GM19238 (cell line): ENCODE measurements at regions not wholly inside any gene's neighbourhood (a gene's known extent, or its start where the extent isn't known, plus 50 kb on each side); places are given as distances from the start of the nearest gene placed in this dataset.
"Not testable (repeated sequence)": the region's sequence is repeated elsewhere in the genome, so short reads cannot be mapped to it uniquely, and the experiment has no call there.

ENCODE experiments used
- DNase-seq: peaks from one replicate; pipeline ENCODE4 v3.0.0; 2011; ENCODE audit warnings: low spot score; ENCODE audit not compliant: insufficient read length

DNA sequence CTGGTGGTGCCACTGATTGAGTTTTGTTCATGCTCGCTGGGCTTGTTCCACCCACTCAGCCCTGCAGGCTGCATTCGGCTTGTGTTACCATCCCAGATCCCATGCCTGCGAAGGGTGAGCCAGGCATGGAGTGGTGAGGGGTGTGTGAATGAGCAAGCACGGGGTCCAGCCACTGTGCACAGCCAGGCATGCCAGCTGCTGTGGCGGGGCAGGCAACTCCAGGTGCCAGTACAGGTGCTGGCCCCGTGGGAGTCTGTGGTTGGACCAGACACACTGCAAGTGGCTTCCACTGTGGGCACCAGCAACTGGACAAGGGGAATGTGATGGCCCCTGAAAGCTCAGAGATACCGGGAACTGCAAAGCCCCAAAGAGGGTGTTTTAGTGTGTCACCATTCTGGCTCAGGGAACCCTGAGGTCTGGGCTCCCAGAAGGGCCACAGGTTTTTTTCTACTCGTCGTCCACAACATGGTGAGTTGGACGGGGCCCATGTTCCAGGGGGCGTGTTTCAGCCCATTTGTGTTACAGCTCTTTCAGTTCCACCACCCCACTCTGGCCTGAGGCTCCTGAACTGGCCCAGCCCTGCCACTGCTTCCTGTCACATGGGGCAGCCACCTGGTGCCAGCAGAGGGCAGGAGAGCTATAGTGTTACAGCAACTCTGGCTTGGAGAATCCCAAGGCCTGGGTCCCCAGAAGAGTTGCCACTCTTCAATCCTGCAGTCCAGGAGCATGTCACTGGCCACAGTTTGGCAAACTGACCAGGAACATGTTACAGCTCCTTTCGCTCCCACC is 217.0 kb upstream of the OBI1 start:
- no peak for DNase-seq

DNA sequence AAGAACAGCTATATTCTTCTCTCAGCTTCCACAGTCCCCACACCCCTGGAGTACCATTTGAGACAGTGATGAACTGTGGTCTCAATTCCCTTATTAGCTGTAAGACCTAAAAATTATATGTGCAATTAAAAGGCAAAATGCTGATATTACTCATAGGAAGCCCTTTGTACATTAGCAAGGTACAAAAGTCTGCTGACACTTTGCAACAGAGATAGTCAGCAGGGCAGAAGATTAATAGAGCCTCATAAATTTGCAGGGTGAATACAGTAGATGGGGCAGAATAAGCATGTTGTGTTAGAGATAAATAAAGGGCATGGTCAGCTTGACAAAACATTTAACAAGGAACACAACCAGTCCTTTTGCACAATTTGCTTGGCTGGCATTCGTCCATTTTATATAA is 210.0 kb upstream of the OBI1 start:
- no peak for DNase-seq

DNA sequence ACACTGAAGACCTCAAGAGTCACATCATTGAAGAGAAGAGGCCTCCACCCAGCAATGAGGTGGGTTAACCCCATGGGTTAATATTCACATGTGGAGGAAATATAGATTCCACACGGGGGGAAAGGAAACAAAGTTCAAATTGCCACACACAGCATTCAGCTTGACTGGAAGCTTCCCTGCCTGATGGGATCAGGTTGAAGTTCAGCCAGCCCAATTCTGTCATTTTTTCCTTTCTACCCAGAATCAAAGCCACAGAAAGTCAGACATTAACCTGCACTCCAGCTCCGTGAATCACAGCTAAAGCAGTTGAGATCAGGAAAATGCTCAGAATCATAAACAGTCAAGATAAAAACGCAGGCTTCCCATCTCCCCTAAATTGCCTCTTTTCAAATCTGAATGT is 208.7 kb upstream of the OBI1 start:
- DNase-seq, result no peak

DNA sequence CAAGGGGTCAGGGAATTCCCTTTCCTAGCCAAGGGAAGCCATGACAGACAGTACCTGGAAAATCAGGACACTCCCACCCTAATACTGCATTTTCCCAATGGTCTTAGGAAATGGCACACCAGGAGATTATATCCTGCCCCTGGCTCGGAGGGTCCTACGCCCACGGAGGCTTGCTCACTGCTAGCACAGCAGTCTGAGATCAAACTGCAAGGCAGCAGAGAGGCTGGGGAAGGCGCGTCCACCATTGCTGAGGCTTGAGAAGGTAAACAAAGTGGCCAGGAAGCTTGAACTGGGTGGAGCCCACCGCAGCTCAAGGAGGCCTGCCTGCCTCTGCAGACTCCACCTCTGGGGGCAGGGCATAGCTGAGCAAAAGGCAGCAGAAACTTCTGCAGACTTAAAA is 207.1 kb upstream of the OBI1 start:
- not testable (repeated sequence) for DNase-seq

DNA sequence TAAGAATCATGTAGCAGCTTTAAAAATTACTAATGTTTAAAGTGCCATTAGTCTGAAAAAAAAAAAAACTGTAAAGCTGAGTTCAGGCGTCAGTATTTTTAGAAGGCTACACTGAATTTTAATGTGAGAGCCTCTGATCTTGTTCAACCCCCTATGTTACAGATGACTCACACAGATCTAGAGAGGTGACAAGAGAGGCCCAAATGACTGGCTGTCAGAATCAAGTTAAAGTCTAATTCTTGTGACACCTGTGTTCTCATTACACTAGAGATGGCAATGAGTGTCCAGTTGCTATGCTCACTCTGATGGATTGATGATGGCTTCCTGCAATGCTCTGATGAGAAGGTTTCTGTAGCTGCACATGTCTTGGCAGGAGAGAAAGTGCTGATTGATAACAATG is 203.5 kb upstream of the OBI1 start:
- no peak for DNase-seq

DNA sequence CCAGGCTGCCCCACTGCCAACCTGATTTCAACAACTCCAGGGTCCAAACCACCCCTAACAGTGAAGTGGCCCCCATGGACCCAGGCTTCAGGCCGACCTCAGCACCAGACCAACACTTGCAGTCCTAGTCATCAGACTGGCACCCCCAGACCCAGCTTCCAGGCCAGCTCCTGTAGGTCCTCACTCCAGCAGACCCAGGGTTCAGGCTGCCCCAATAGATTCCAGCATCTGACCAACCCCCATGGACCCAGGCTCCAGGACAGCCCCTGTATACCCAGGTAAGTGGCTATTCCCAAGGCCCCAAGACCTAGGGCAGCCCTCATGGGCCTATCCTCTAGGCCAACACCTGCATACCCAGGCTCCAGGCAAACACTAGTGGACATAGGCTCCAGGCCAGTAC is 193.8 kb upstream of the OBI1 start:
- no peak for DNase-seq

DNA sequence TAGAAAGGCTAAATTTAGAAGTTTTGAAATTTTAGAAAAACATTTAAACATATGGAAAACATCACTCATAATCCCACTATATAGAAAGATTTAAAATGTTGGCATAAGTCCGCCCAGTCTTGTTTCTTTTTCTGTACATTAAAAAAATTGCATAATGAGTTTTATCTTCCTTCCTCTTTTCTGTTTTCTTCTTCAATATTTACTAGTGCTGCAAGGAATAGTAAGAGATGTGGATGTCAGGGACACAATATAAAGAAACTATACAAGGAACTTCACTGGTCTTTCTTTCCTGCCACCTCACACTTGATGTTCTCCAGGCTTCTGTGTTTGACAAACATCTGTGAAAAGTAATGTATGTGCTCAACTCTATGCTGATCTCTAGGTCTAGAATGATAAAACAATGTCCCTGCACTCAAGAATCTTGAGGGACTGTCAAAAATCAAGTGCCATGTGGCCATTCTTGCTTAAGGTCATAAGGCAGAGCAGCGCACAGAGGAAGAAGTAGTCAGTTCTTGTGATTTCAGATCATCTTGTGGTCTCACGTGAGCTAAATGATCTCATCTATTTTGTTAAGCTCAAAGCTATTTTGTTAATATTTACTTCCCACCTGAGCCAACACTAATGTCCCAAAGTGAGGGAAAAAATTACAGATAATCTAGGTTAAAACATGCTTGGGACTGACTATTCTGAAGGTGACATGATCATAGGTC is 186.9 kb upstream of the OBI1 start:
- DNase-seq, result no peak

DNA sequence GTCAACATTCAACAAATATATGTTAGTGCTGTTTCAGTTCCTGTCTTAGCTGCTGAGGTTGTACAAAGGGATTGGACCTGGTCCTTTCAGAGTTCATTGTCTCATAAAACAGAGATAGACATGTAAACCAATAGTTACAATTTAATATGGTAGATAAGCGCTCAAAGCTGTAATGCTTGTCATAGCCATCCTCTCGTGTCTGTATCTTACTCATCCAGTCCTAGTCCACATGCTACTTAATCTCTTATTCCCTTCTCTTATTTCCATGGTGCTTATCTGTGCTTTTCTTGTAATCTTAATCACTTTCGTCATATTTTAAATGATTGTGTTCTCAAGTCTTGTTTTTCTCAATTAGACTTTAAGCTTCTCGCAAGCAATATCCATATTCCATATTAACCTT is 185.2 kb upstream of the OBI1 start:
- DNase-seq, result no peak

DNA sequence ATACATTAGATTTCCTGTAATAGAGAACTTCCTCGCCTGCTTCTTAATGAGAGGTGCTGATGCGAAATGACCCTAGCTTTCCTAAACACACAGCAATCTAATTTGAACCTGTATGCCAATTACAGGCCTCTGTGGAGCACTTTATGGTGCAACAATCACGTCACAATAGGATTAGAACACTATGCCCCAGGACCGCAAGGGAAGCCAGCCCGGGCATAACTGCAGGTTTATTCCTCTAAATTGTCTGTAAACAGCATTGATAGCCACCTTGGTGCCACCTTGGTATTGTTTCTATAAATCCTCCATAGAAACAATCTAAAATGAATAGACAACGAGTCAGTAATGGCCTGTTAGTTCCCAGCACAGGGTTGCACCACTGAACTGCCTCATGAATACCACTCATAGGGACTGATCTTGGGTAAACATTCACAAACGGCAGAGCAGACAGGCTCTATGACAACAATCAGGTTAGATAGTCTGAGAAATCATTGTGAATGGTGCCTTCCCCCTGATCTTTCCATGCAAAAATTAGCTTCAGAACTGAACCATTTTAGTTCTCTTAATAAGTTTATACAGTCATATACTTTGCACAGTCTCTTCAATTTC is 182.5 kb upstream of the OBI1 start:
- DNase-seq, result no peak

DNA sequence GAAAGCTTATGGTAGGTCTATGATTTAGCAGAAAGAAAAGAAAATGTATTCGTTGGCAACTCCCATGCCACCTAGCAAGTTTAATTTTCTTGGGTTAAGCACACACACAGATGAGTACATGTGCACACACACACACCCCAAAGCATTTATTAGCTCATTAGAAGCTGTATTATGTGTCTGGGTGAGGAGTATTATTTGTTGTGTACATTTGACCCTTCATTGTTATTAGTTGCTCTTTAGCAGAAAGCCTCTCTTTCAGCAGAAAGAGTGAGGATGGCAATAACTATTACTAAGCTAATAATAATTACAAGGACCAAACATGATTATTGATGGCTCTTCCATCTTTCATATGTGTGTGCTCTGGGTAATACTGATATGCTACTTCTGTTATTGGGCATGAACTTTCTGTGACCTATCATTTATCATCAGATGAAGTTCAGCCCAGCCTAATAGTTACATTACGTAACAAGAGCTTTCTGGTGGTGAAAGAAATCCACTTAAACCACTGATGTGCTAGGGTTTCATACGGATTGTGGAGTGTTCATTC is 177.4 kb upstream of the OBI1 start:
- no peak for DNase-seq

DNA sequence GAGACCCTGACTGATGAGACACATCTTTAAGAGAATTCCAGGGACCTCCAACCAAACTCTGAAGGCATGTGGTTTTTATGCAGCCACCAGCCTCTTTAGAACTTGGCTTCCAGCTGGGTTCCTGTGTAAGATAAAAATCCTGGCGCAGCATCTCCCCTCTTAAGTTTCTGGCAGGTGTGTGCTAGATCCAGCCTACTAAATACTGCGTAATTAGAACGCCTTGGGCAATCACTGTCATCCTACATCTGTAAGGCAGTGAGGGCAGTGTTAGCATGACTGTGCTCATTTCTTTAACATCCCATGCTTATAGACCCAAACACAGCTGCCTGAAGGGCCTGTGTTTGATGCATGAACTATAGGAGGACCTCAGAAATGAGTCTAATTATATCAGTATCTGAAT is 173.5 kb upstream of the OBI1 start:
- no peak for DNase-seq

DNA sequence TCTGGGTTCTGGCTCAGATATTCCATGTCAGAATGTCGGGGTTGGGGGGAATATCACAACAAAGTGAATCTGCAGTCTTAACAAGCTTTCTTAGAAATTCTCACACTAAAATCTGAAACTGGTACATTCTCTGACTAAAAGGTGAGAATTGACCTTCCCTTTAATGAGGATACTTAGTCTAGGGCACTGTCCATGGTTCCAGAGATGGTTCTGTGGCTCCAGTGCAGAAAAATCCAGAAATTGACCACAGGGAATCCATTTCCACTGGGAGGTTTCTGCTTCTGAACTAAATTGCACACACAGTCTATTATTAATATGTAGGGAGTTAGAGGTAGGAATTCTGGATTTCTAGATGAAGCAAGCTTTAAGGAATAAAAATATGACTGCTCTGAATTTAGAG is 171.6 kb upstream of the OBI1 start:
- DNase-seq, result no peak

DNA sequence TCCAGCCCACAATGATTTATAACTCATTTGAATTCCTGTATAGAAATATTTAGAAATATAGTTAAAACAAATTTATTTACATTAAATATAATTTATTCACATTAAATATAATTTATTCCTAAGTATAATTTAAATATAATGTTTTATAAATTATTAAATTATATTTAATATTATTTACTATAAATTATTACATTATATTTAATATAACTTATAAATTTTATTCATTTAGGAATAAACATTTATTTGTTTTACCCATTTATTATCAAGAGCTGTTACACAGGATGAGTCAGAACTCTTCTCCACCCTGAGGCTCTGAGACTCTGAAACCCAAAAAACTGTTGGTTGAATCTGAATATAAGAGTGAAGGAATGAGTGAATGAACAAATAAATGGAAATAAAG is 170.9 kb upstream of the OBI1 start:
- no peak for DNase-seq

DNA sequence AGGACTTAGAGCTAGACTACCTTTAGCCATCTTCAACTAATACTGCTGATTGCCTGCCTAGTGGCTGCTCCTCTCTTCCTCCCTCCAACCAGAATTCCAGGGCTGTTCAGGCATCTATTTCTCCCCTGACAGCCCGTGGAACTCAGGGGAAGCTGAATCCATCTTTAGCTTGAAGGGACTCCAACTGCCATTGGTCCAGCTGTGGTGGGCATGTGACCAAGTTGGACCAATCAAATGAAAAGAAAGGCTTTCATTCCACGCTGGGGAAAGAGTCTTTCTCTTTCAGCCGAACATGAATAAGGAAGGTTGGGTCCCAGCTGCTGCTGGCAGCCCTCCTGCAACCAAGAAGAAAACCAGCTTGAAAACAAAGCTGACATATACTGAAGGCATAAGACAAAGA is 168.5 kb upstream of the OBI1 start:
- no peak for DNase-seq

DNA sequence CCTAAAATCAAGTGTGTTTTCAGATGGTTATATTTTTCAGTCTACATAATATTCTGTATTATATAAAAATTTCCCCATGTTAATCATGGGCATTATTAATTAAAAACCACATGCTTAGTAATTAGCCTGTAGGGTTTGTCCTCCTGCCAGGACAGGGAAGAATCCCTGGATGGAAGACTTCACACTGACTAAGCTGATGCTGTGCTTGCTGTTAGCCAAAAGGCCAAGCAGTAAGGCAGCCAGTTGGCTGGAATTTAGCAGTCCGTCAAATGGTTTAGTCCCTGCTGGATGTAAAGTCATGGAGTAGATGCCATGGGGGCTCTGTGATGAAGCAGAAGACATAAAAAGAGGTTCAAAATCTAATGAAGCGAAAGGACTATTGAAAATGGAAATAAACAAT is 168.0 kb upstream of the OBI1 start:
- no peak for DNase-seq

DNA sequence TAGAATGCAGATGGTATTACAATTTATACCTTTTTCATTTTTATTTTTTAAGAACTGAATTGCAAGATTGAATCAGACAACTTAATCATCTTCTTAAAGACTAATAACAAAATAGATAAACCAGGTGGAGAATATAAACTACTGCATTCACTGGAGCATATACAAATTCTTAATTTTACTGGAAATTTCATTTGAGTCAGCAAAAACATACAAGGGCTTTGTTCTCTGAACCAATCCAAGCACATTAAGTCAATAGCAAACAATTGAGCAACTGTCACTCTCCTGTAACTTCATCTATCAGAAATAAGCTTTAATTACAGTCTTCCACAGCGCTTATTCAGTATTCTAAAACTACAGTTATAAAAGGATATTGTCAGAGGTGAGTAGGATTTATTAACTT is 167.4 kb upstream of the OBI1 start:
- DNase-seq, result no peak

DNA sequence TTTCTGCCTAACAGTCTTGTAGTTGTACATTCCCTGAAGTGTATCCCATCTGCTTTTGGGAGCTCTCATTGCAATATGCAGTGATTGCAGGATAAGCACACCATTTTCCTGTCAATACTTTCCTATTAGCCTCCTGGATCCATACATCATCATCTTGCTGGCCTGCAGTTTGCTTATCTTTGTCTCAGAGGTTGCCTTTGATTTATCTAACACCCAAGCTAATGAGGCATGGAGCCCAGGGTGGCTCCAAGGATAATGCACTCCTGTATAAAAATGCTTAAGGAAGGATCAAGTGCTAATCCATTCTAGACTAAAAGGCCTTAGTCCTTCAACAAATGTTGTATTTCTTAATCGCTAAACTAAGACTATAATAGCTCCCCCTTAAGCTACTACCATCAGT is 161.6 kb upstream of the OBI1 start:
- no peak for DNase-seq

DNA sequence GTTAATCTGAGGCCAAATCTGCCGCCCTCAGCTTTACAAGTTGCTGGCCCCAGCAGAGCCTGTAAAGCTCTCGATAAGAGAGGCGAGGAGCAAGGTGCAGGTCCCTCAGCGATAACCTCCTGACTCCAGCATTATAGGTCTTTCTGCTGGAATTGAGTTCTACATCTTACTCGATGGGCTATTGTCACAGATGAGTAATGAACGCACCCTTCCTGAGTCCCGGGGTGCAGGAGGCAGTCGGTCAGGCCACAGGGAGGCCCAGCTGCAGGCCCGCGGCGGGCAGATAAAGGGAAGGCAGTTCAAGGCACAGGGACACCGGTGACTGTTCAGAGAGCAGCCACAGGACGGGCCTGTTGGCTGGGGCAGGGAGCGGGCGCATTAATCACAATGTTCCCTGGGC is 157.6 kb upstream of the OBI1 start:
- DNase-seq, result no peak

DNA sequence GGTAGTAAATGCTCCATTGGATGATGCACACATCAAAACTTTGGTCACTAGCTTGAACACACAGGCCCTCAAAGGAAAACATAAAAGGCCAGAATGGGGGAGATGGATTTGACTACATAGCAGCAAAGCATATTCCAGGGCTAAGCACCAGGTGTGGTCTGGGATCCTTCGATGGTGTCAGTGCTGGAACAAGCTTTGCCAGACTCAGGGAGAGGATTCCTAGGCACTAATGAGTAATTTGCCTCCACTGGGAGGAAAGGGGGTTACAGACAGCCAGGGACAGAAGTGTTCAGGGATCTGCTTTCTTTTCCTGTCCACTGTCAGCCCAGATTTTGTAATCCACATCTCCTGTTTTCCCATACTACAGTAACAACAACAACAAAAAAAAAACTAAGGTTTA is 157.2 kb upstream of the OBI1 start:
- no peak for DNase-seq

DNA sequence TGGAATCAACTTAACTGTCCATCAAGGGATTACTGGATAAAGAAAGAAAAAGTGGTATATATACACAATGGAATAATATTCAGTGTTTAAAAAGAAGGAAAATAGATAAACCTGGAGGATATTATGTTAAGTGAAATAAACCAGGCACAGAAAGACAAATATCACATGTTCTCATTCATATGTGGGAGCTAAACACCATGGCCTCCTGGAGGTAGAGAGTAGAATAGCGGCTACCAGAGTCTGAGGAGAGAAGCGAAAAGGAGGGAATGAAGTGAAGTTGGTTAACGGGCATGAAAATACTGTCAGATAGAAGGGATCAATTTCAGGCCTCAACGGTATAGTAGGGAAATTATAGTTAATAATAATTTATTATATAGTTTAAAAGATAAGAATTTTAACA is 147.5 kb upstream of the OBI1 start:
- no peak for DNase-seq

DNA sequence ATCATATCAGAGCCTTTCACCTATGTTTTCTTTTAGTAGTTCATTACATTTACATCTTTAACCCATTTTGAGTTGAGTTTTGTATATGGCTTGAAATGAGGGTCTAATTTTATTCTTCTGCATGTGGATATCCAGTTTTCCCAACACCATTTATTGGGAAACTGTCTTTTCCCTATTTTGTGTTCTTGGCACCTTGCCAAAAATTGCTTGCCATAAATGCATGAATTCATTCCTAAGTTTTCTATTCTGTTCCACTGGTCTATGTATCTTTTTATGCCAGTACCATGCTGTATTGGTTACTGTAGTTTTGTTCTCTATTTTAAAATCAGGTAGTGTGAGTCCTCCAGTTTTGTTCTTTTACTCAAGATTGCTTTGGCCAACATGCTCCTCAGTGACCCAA is 144.0 kb upstream of the OBI1 start:
- DNase-seq, result no peak

DNA sequence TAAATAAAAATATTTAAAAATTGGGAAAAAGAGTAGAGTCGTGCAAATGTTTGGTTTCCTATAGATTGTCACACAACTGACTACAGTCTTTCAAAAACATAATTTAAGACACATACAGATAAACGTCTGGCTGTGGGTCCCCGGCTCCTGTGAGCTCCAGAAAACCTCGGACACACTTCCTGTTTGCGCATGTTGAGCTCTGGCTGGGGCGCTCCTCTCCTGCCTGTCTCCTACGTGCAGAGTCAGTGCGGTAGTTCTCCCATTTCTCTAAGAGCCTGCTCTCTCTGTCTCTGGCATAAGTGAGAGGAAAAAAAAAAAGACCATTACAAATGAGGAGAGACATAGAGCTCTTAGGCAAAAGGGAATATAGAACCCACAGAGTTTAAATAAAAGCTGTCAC is 128.2 kb upstream of the OBI1 start:
- no peak for DNase-seq

DNA sequence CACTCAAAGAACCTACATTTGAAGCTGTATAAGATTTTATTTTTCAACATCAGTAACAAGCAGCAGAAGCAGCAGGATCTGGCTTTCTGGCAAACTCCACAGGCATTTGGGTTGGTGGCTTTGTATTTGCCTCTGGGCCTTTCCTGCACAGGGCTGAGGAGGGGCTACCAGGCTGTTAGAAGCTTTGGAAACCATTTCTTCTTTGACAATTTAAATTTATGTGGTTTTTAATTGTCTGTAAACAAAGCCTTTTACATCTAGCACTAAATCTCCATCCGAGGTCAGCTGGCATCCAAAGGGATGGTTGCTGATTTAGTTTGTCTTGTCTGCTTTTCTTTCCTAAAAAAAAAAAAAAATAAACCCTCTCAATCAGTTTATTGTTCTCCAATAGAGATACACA is 127.5 kb upstream of the OBI1 start:
- DNase-seq, result no peak
